ENCODE measurements at regions not wholly inside any gene's neighbourhood (a gene's known extent, or its start where the extent isn't known, plus 50 kb on each side); places are given as distances from the start of the nearest gene placed in this dataset.
A peak's percentile ranks its signal among the peaks of the same experiment; 100 is the strongest.

DNA sequence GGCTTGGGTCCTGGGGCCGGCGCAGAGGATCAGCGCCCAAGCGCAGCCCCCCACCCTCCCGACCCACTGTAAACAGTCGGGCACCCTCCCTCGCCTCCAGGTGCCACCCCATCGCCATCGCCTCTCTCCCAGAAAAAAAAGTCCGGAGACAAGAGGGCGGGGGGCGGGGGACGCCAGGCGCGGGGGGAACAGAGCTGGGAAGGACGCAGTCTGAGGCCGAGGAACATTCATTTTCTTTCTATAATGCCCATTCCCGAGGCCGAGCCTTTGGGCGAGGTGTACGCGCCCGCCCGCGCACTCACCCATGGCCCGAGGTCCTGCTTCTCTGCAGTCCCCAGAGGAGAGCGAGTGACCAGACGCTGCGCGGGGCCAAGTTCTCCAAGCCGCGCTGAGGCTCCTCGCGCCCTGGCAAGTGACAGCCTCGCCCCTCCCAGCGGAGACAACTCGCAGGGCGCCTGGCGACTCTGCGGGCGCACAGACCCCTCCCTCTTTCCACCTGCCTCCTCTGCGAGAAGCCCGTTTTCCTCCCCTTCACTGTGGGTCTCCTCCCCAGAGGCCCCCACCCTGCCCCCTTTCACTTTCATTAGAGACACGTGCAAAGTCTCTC lies 63.5 kb upstream of the WDR17 start:
- no peaks in the 10 kb centered on the region for H3K9me3 Mint-ChIP-seq
- TF ChIP-seq, protein P1, sequence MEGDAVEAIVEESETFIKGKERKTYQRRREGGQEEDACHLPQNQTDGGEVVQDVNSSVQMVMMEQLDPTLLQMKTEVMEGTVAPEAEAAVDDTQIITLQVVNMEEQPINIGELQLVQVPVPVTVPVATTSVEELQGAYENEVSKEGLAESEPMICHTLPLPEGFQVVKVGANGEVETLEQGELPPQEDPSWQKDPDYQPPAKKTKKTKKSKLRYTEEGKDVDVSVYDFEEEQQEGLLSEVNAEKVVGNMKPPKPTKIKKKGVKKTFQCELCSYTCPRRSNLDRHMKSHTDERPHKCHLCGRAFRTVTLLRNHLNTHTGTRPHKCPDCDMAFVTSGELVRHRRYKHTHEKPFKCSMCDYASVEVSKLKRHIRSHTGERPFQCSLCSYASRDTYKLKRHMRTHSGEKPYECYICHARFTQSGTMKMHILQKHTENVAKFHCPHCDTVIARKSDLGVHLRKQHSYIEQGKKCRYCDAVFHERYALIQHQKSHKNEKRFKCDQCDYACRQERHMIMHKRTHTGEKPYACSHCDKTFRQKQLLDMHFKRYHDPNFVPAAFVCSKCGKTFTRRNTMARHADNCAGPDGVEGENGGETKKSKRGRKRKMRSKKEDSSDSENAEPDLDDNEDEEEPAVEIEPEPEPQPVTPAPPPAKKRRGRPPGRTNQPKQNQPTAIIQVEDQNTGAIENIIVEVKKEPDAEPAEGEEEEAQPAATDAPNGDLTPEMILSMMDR (IDR thresholded peaks at IDR 0.05; ENCODE audit: unreplicated experiment in 3 of 3), result no peak
- H3K27me3 Mint-ChIP-seq (ENCODE audit: low read depth), result peaks cover 55% of the 10 kb centered on the region
- H3K36me3 Mint-ChIP-seq (ENCODE audit: low read depth), result no peaks in the 10 kb centered on the region
- peaks cover 5% of the 10 kb centered on the region for H3K4me1 Mint-ChIP-seq
- H3K4me3 Mint-ChIP-seq, result peak overlapping the region; percentile 83 to 88 (median 86)
- no peak overlapping the region for H3K27ac Mint-ChIP-seq

DNA sequence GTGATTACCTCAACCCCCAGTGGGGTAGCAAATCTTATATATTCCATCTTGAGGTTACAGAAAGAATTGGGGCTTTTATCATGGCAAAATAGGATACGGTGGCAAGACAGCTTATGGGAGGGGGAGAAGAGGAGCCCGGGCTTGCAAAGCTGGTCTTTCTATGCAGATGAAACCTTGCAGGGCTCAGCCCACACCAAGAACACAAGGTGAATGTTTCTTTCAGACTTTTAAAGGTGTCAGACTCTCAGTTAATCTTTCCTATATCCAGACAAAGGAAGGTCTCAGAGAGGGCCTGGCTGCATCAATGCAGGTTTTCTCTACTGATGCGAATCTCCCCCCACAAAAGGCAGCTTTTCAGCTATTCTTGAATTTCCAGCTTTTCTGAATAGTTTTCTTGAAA lies 59.9 kb upstream of the WDR17 start:
- Mint-ChIP-seq H3K9me3 (no peaks in the 10 kb centered on the region), H3K27ac (no peak overlapping the region), H3K27me3 (ENCODE audit: low read depth) (peaks cover 41% of the 10 kb centered on the region), H3K36me3 (ENCODE audit: low read depth) (no peaks in the 10 kb centered on the region), H3K4me3 (no peak overlapping the region), H3K4me1 (peaks cover 5% of the 10 kb centered on the region)
- TF ChIP-seq, protein P1 (IDR thresholded peaks at IDR 0.05; ENCODE audit: unreplicated experiment in 3 of 3), result no peak

- Mint-ChIP-seq H3K27me3 (ENCODE audit: low read depth) (peaks cover 18% of the 10 kb centered on the region), H3K4me1 (no peaks in the 10 kb centered on the region), H3K27ac (no peak overlapping the region), H3K36me3 (ENCODE audit: low read depth) (no peaks in the 10 kb centered on the region), H3K9me3 (no peaks in the 10 kb centered on the region), H3K4me3 (no peak overlapping the region)
- TF ChIP-seq, protein P1 (IDR thresholded peaks at IDR 0.05; ENCODE audit: unreplicated experiment in 3 of 3), result no peak
Observed at GRCh38 chr4:176009254-176009653, 56.4 kb upstream of the WDR17 start.

DNA sequence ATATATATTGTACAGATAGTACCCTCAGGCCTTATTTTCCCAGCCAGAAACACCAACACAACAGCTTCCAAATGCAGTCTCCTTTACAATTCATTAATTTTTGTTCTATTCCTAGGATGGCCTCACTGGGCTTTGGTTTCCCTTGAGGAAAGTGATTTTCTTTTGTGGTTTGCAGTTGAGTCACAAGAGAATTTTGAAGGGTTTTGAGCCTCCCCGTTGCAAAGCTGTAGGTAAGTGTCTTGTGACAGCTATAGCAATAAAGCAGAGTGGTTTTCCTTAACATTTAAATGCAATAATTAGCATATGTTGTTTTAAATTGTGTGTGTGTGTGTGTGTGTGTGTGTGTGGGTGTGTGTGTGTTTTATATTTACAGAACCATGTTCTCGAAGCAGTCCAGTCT lies 54.1 kb upstream of the WDR17 start:
- TF ChIP-seq, protein P1 (IDR thresholded peaks at IDR 0.05; ENCODE audit: unreplicated experiment in 3 of 3), result no peak
- peaks cover 7% of the 10 kb centered on the region for H3K27me3 Mint-ChIP-seq (ENCODE audit: low read depth)

DNA sequence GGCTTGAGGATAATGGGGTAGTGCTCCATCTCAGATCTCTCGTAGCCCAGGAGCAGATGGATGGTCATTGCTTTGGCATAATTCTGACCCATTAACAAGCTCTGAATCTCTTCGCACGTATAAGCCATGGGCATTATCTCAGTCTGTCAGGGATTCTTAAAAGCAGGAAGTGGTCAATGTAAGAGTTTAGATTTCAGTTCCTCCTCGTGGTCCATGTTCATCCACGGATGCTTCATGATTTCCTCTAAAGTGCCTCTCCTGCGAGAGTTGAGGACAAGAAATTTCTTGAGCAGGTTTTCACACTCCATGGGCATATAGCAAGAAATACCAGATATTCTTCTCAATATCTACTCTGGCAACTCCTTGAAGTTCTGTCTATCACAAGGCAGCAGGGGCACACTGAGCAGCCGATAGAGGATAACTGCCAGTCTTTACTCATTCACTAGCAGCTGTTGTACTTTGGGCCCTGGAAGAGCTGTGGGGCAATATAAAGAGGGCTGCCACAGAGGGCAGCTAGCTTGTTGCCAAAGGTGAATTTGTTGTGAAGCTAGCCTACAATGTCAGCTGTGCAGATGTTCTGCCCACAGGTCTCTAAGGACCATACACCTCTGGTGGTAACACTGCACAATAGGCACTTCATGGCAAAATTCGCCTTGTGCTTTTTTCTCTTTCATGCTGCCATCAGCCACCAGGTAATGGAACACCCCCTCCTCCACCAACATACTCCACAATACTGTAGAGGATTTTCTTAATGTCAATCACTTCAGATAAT lies 52.0 kb upstream of the WDR17 start:
- Mint-ChIP-seq H3K36me3 (ENCODE audit: low read depth) (no peaks in the 10 kb centered on the region), H3K27ac (no peak overlapping the region), H3K9me3 (no peaks in the 10 kb centered on the region), H3K4me3 (no peak overlapping the region), H3K4me1 (no peaks in the 10 kb centered on the region), H3K27me3 (ENCODE audit: low read depth) (peaks cover 7% of the 10 kb centered on the region)
- TF ChIP-seq, protein P1 (IDR thresholded peaks at IDR 0.05; ENCODE audit: unreplicated experiment in 3 of 3), result no peak

More for the DNA sequence above, 54.1 kb upstream of the WDR17 start:
- no peaks in the 10 kb centered on the region for H3K36me3 Mint-ChIP-seq (ENCODE audit: low read depth)
- no peaks in the 10 kb centered on the region for H3K9me3 Mint-ChIP-seq
- no peaks in the 10 kb centered on the region for H3K4me1 Mint-ChIP-seq
- H3K27ac Mint-ChIP-seq, result no peak overlapping the region
- H3K4me3 Mint-ChIP-seq, result no peak overlapping the region

Measured in nephron (organoid).